CD4-positive, alpha-beta T cell (primary cell): ENCODE measurements at regions not wholly inside any gene's neighbourhood (a gene's known extent, or its start where the extent isn't known, plus 50 kb on each side); places are given as distances from the start of the nearest gene placed in this dataset.

Experiments used
- ATAC-seq: fragments of 200-7000 bp; cut with Tn5 transposase; one replicate; pipeline ENCODE4 v1.10.0; 2022; ENCODE audit warnings: mild to moderate bottlenecking; ENCODE audit not compliant: poor library complexity
- CTCF ChIA-PET: fragments of 350-600 bp; sonication (Branson Sonifier 250); formaldehyde crosslinking; loops from one replicate; lab custom pipeline; 2021; ENCODE audit warnings: antibody characterized with exemption, inconsistent platforms; lab: Charles Lee
- POLR2A ChIA-PET: fragments of 350-600 bp; sonication (Branson Sonifier 250); formaldehyde crosslinking; loops from one replicate; lab custom pipeline; 2021; ENCODE audit warnings: antibody characterized with exemption, inconsistent platforms; lab: Charles Lee
- DNase-seq, 14 experiments: peaks; one replicate each; pipeline ENCODE4 v3.0.0-alpha.2; 2013 to 2020; ENCODE audit warnings: mixed read lengths in 2 of 14
- H3K27ac ChIP-seq, 2 donors: one replicate each; pipeline versions ENCODE4 v1.5.1 to v1.7.0; 2013; ENCODE audit warnings: low read length in 2 of 2, low read depth in 1 of 2, mild to moderate bottlenecking in 1 of 2
- H3K27me3 ChIP-seq, 2 experiments: 1 replicate in 1 of 2; 2 replicates in 1 of 2; pipeline versions ENCODE4 v1.6.1 to v1.7.0; 2013; ENCODE audit warnings: low read length in 2 of 2, control low read depth in 1 of 2, mild to moderate bottlenecking in 1 of 2, moderate library complexity in 1 of 2; ENCODE audit not compliant: insufficient read depth in 2 of 2, control insufficient read depth in 1 of 2
- H3K36me3 ChIP-seq: one replicate; pipeline ENCODE4 v1.6.1; 2013; ENCODE audit warnings: low read length, control low read depth; ENCODE audit not compliant: insufficient read depth
- H3K4me1 ChIP-seq: one replicate; pipeline ENCODE4 v1.6.1; 2013; ENCODE audit warnings: low read length, control low read depth; ENCODE audit not compliant: insufficient read depth
- H3K4me3 ChIP-seq: one replicate; pipeline ENCODE4 v1.5.1; 2013; ENCODE audit warnings: mild to moderate bottlenecking, low read length, moderate library complexity
- H3K9me3 ChIP-seq, 2 experiments: 1 replicate in 1 of 2; 2 replicates in 1 of 2; pipeline versions ENCODE4 v1.6.1 to v1.7.0; 2013; ENCODE audit warnings: low read length in 2 of 2, mild to moderate bottlenecking in 2 of 2, control low read depth in 1 of 2, moderate library complexity in 1 of 2; ENCODE audit not compliant: control insufficient read depth in 1 of 2, insufficient read depth in 1 of 2
- H3K27ac Mint-ChIP-seq: one replicate; pipeline ENCODE4 v1.8.0; 2020; ENCODE audit warnings: mixed read lengths
- H3K27me3 Mint-ChIP-seq: one replicate; pipeline ENCODE4 v1.8.0; 2021; ENCODE audit warnings: mixed read lengths
- H3K36me3 Mint-ChIP-seq: one replicate; pipeline ENCODE4 v1.8.0; 2021; ENCODE audit warnings: low read depth, mixed read lengths
- H3K4me1 Mint-ChIP-seq: one replicate; pipeline ENCODE4 v1.8.0; 2021; ENCODE audit warnings: low read depth, mixed read lengths
- H3K4me3 Mint-ChIP-seq: one replicate; pipeline ENCODE4 v1.8.0; 2020; ENCODE audit warnings: mild to moderate bottlenecking, mixed read lengths
- H3K9me3 Mint-ChIP-seq: one replicate; pipeline ENCODE4 v1.8.0; 2020; ENCODE audit warnings: mixed read lengths
- CTCF ChIP-seq: fragments of 200-600 bp; IDR thresholded peaks from one replicate; pipeline ENCODE4 v1.8.0; 2022; ENCODE audit warnings: antibody characterized with exemption, mild to moderate bottlenecking
- intact Hi-C, 2 experiments: fragments of 100-400 bp; cut with DNase I in 1 of 2; cut with micrococcal nuclease in 1 of 2; formaldehyde crosslinking; loops; one replicate each; pipeline versions ENCODE4 v1.15.1 to v1.9.0; 2023 to 2025; cut with DNase I, micrococcal nuclease

- H3K36me3 ChIP-seq, result no peaks in the 10 kb centered on the region
- intact Hi-C loops, result loop anchor here in 1 of 2 experiments (1.0 kb wide), 1 partner anchor 23 kb away; no protein-coding TSS in a partner anchor
- H3K4me1 Mint-ChIP-seq, result no peaks in the 10 kb centered on the region
- no peaks in the 10 kb centered on the region for H3K27me3 ChIP-seq
- peaks cover 15% of the 10 kb centered on the region for H3K9me3 Mint-ChIP-seq
- no peak overlapping the region for H3K27ac ChIP-seq
- no peak overlapping the region for H3K4me3 Mint-ChIP-seq
- ChIA-PET POLR2A (interaction anchor here (0.7 kb wide), 1 partner anchor 197 kb away, joined by 4 read pairs; no protein-coding TSS in a partner anchor), CTCF (no interaction called here)
- H3K4me1 ChIP-seq, result no peaks in the 10 kb centered on the region
- DNase-seq (no peak), ATAC-seq (no peak)
- no peak for TF ChIP-seq CTCF
- H3K9me3 ChIP-seq, result peaks cover 0 to 6% of the 10 kb centered on the region in 2 experiments
- H3K4me3 ChIP-seq, result no peak overlapping the region
- H3K27ac Mint-ChIP-seq, result no peak overlapping the region
- H3K36me3 Mint-ChIP-seq, result no peaks in the 10 kb centered on the region
- H3K27me3 Mint-ChIP-seq, result no peaks in the 10 kb centered on the region
Observed at GRCh38 chr3:164450276-164450905, 627.9 kb downstream of the SI start.

DNA sequence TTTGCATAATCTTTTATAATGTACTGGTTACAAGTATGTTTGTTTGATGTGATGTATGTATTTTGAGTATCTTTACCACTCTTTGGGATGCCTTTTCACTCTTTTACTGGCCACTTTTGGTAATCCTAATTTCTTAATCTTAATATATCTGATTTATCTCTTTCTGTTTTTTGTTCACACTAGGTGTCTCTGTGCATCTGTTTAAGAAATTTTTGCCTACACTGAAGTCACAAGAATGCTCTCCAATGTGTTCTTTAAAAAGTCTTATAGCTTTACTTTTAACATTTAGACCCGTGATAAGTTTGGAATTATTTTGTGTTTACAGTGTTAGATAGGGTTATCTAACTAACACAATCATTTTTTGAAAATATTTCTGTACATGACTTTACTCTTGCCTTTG lies 659.1 kb downstream of the SI start:
- H3K4me3 ChIP-seq, result no peak overlapping the region
- CTCF ChIA-PET, result no interaction called here
- no peak for TF ChIP-seq CTCF

GRCh38 chr3:164418414-164418813 lies 659.9 kb downstream of the SI start:
- intact Hi-C loops, result no loop called here
- H3K4me1 ChIP-seq, result no peaks in the 10 kb centered on the region
- DNase-seq (no peak), ATAC-seq (no peak)
- H3K9me3 Mint-ChIP-seq, result peaks cover 8% of the 10 kb centered on the region
- no peaks in the 10 kb centered on the region for H3K27me3 ChIP-seq
- H3K27ac Mint-ChIP-seq, result no peak overlapping the region
- no peak for TF ChIP-seq CTCF
- ChIA-PET CTCF (no interaction called here), POLR2A (no interaction called here)
- H3K9me3 ChIP-seq, result peaks cover 0 to 5% of the 10 kb centered on the region in 2 experiments
- H3K4me3 ChIP-seq, result no peak overlapping the region
- H3K4me3 Mint-ChIP-seq, result no peak overlapping the region
- no peaks in the 10 kb centered on the region for H3K27me3 Mint-ChIP-seq
- no peak overlapping the region for H3K27ac ChIP-seq
- no peaks in the 10 kb centered on the region for H3K4me1 Mint-ChIP-seq
- H3K36me3 Mint-ChIP-seq, result no peaks in the 10 kb centered on the region
- H3K36me3 ChIP-seq, result no peaks in the 10 kb centered on the region

More for the DNA sequence above, 659.1 kb downstream of the SI start:
- no peaks in the 10 kb centered on the region for H3K4me1 ChIP-seq
- H3K36me3 Mint-ChIP-seq, result no peaks in the 10 kb centered on the region
- ATAC-seq, result no peak
- POLR2A ChIA-PET, result no interaction called here
- H3K36me3 ChIP-seq, result no peaks in the 10 kb centered on the region
- H3K4me1 Mint-ChIP-seq, result no peaks in the 10 kb centered on the region
- no peak overlapping the region for H3K27ac Mint-ChIP-seq
- H3K27me3 ChIP-seq, result no peaks in the 10 kb centered on the region
- peaks cover 0 to 5% of the 10 kb centered on the region in 2 experiments for H3K9me3 ChIP-seq
- no peaks in the 10 kb centered on the region for H3K27me3 Mint-ChIP-seq
- intact Hi-C loops, result no loop called here
- no peak overlapping the region for H3K27ac ChIP-seq
- peaks cover 11% of the 10 kb centered on the region for H3K9me3 Mint-ChIP-seq
- DNase-seq, result no peak
- no peak overlapping the region for H3K4me3 Mint-ChIP-seq
